A673 (cell line): ENCODE measurements at regions not wholly inside any gene's neighbourhood (a gene's known extent, or its start where the extent isn't known, plus 50 kb on each side); places are given as distances from the start of the nearest gene placed in this dataset.

Experiments used
- BruUV-seq: library from RNA; stranded (reverse); fragments of 400-500 nt; replicated peaks from 2 replicates; lab custom pipeline; 2021; lab: Mats Ljungman, UMichigan
- CTCF ChIA-PET: fragments of 300-600 bp; sonication (Branson Sonifier 250); formaldehyde crosslinking; loops from one replicate; lab custom pipeline; 2022; ENCODE audit warnings: antibody characterized with exemption; lab: Charles Lee
- POLR2A ChIA-PET: fragments of 300-600 bp; sonication (Branson Sonifier 250); formaldehyde crosslinking; loops from one replicate; lab custom pipeline; 2022; ENCODE audit warnings: antibody characterized with exemption; ENCODE audit not compliant: low non-redundant PET; lab: Charles Lee
- DNase-seq: peaks from one replicate; pipeline ENCODE4 v3.0.0-alpha.2; 2015; ENCODE audit warnings: low spot score
- H3K27ac ChIP-seq: fragments of 200-600 bp; sonication (generic); 2 replicates; pipeline ENCODE4 v1.5.1; 2016; ENCODE audit warnings: mixed run types, low read depth, mild to moderate bottlenecking, mixed read lengths, antibody characterized with exemption, low read length; ENCODE audit not compliant: poor library complexity, severe bottlenecking
- H3K27me3 ChIP-seq: fragments of 200-600 bp; sonication (generic); replicated peaks from 2 replicates; pipeline ENCODE4 v1.6.1; 2017; ENCODE audit warnings: mixed run types, low read depth, mild to moderate bottlenecking, mixed read lengths, antibody characterized with exemption, low read length; ENCODE audit not compliant: insufficient read depth, poor library complexity
- H3K36me3 ChIP-seq: fragments of 200-600 bp; sonication (generic); 2 replicates; pipeline ENCODE4 v1.6.1; 2016; ENCODE audit warnings: mixed run types, mild to moderate bottlenecking, mixed read lengths, antibody characterized with exemption, low read length; ENCODE audit not compliant: insufficient read depth, poor library complexity, severe bottlenecking
- H3K4me1 ChIP-seq: fragments of 200-600 bp; sonication (generic); 2 replicates; pipeline ENCODE4 v1.6.1; 2017; ENCODE audit warnings: mixed run types, mild to moderate bottlenecking, mixed read lengths, antibody characterized with exemption, low read length; ENCODE audit not compliant: insufficient read depth, poor library complexity, severe bottlenecking
- H3K4me3 ChIP-seq: fragments of 200-600 bp; sonication (generic); 2 replicates; pipeline ENCODE4 v1.5.1; 2016; ENCODE audit warnings: low read depth, mixed run types, mild to moderate bottlenecking, mixed read lengths, low read length; ENCODE audit not compliant: poor library complexity, severe bottlenecking
- H3K9me3 ChIP-seq: fragments of 200-600 bp; sonication (generic); 2 replicates; pipeline ENCODE4 v1.6.1; 2016; ENCODE audit warnings: mixed run types, low read depth, mild to moderate bottlenecking, mixed read lengths, antibody characterized with exemption, low read length; ENCODE audit not compliant: poor library complexity, severe bottlenecking
- CTCF ChIP-seq: fragments of 300-800, 200-600 bp; sonication (generic); conservative IDR thresholded peaks from 2 replicates; pipeline ENCODE4 v1.5.1; 2017; ENCODE audit warnings: low read depth, mild to moderate bottlenecking, antibody characterized with exemption, low read length, moderate library complexity, mixed read lengths
- EZH2 ChIP-seq: fragments of 200-600 bp; sonication (generic); IDR thresholded peaks from 2 replicates; pipeline ENCODE4 v1.6.1; 2017; ENCODE audit warnings: borderline replicate concordance, low read depth, mild to moderate bottlenecking, mixed read lengths, antibody characterized with exemption, low read length; ENCODE audit not compliant: poor library complexity, severe bottlenecking
- intact Hi-C: fragments of 100-400 bp; cut with micrococcal nuclease; formaldehyde crosslinking; loops from one replicate; pipeline ENCODE4 v1.10.0; 2022; ENCODE audit not compliant: unreplicated experiment

DNA sequence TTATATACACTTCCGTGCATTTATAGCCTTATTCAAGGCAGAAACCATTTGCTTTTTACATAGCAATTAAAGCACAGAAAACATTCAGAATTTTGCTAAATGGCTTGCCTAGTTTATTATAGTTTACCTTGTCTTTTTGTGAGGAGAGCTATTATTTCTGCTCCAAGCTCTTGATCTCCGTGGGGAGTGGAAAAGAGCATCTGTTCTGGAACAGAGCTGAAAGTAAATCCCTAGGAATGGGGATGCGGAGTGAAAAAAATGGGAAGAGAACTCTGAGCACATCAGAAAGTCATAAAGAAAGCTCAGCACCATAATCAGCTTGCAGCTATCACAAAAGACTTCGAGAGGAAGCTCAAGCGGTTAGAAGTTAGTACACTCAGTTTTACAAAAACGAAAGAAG lies 1006.7 kb downstream of the ROBO2 start:
- ChIA-PET CTCF (no interaction called here), POLR2A (no interaction called here)
- H3K4me1 ChIP-seq: no peaks in the 10 kb centered on the region
- no peak for TF ChIP-seq EZH2
- TF ChIP-seq CTCF: no peak
- intact Hi-C loops: no loop called here
- H3K27me3 ChIP-seq: no peaks in the 10 kb centered on the region
- no peaks in the 10 kb centered on the region for H3K9me3 ChIP-seq
- no peak for DNase-seq
- no peaks in the 10 kb centered on the region for H3K36me3 ChIP-seq
- BruUV-seq: no TSS peak
- no peak overlapping the region for H3K27ac ChIP-seq
- H3K4me3 ChIP-seq: no peak overlapping the region

GRCh38 chr3:78048698-78049097 lies 1008.8 kb downstream of the ROBO2 start:
- no peaks in the 10 kb centered on the region for H3K4me1 ChIP-seq
- no TSS peak for BruUV-seq
- no peaks in the 10 kb centered on the region for H3K27me3 ChIP-seq
- CTCF ChIA-PET: no interaction called here
- no peak overlapping the region for H3K4me3 ChIP-seq
- intact Hi-C loops: no loop called here
- no peak for DNase-seq
- H3K9me3 ChIP-seq: no peaks in the 10 kb centered on the region
- POLR2A ChIA-PET: no interaction called here
- H3K27ac ChIP-seq: no peak overlapping the region
- TF ChIP-seq CTCF: no peak
- no peaks in the 10 kb centered on the region for H3K36me3 ChIP-seq

- Histone ChIP-seq H3K36me3 (no peaks in the 10 kb centered on the region), H3K4me3 (no peak overlapping the region), H3K27ac (no peak overlapping the region), H3K9me3 (no peaks in the 10 kb centered on the region), H3K4me1 (no peaks in the 10 kb centered on the region), H3K27me3 (no peaks in the 10 kb centered on the region)
- intact Hi-C loops: no loop called here
- ChIA-PET CTCF (no interaction called here), POLR2A (no interaction called here)
- TF ChIP-seq CTCF (no peak), EZH2 (no peak)
- DNase-seq: no peak
- BruUV-seq: no TSS peak
Measured at GRCh38 chr3:78049521-78049920, 1009.6 kb downstream of the ROBO2 start.
